GM18873 (cell line): ENCODE measurements at regions not wholly inside any gene's neighbourhood (a gene's known extent, or its start where the extent isn't known, plus 50 kb on each side); places are given as distances from the start of the nearest gene placed in this dataset.

ENCODE experiments used
- ATAC-seq: cut with Tn5 transposase; IDR thresholded peaks from one replicate; pipeline ENCODE4 v1.9.1; 2021; ENCODE audit warnings: mild to moderate bottlenecking, moderate library complexity, moderate number of reproducible peaks; ENCODE audit not compliant: unreplicated experiment, low FRiP score

DNA sequence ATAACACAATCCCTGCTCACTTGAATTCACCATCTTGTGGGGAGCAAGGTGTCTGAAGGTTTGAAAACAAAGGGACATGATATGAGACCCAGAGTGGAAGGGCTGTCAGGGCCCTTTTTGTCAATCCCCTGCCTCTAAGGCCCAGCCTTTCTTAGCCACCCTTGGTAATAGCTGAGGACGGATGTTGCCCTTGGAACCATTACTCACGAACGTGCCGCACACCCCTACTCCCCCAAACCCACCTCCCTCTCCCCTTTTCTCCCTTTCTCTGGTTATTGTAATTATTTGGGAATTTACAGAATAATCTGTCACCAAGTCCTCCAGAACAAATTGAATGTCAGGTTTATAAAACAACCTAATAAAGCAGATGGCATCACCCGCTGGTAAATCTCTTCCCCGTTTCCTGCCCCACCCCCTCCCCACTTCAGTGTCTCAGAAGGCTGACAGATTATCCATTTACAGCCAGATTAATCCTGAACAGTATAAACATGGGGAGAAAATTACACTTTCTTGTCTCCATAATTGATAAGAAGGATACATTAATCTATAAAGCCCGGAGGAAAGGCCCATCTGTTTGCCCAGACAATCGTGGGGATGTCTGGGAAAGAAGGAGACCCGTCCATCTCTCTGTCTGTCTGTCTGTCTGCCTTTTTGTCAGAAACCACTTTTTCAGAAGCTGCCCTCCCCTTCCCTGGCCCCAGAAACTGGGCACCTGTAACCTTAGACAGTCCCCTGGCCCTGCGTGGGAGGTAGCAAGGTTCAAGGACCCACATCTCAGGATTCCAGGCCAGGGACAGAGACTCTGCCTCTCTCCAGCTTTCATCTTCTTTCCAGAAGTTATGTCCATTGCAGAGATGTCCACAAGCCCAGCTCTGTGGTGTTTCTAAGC, 60.6 kb upstream of the CD34 start:
- no peak for ATAC-seq

DNA sequence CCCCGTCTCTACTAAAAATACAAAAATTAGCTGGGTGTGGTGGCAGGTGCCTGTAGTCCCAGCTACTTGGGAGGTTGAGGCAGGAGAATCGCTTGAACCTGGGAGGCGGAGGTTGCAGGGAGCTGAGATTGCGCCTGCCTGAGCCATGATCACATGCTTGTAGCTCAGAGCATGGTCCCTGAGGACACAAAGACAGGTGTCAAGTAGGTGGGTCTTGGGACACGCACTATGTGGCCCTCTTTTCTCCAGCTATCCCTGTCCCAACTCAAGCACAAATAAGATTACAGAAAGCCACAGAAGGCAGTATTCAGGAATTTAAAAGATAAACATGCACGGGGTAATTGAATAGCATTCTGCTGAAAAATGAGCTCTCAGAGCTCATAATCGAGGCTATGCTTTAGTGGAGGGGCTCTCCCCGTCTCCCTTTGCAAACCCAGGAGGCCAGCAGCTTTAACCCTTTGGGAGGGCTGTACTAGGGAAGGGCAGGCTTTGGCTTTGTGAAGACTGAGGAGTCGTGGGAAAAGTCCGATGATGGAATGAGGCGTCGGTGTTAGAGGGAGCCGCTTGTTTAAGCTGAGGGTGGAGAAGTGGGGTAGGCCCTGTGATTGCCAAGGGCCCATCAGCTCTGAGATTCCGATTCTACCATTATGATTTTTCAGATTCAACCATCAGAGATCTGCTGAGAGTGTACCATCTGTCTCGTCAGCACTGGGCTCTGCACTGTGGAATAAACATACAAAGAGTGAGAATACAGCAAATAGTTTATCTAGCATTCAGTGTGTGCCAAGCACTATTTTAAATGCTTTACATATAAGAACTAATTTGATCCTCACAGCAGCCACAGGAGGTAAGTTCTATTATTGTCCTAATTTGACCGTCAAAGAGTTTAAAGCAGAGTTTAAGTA, 59.7 kb upstream of the CD34 start:
- no peak for ATAC-seq

DNA sequence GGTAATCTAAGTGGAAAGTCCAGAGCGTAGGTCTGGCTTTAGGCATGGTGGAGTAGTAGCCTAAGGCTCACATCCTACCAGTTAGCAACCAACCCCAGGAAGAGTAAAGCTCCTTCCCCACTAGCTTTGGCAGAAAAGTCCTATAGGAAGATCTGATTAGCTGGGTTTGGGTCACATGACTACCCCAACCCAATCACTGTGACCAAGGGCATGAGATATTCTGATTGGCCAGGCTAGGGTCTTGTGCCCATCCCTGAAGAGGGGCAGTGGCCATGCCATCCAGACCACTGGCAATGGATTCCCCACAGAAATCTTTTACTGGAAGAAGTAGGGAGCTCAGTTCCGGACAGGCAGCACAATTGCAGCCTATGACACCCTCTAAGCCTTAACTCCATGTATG, 58.6 kb upstream of the CD34 start:
- ATAC-seq, result no peak

DNA sequence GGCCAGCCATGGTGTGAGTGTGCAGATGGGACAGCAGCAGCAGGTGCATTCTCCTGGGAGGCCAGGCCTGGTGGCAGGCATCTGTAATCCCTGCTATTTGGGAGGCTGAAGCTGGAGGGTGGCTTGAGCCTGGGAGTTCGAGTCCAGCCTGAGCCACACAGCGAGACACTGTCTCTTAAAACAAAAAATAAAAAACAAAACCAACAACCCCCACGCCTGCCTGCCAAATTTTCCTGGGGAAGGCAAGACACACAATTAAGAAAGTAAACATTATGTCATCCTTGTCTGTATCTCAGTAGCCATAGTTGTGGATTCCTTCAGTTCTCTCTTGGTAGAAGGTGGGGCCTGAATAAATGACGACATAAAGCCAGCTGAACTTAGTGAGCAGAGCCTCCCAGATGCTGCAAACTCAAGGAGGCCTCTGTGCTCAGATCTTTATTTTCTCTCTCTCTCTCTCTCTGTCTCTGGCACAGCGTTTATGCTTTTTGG, 57.6 kb upstream of the CD34 start:
- ATAC-seq, result no peak

GRCh38 chr1:207967703-207968102, 56.8 kb upstream of the CD34 start:
- ATAC-seq, result no peak

- no peak for ATAC-seq
Observed at GRCh38 chr1:207966521-207966920, 55.6 kb upstream of the CD34 start.

- ATAC-seq, result no peak
Observed at GRCh38 chr1:207965392-207966387, 54.8 kb upstream of the CD34 start.

GRCh38 chr1:207964195-207964966, 53.5 kb upstream of the CD34 start:
- no peak for ATAC-seq

DNA sequence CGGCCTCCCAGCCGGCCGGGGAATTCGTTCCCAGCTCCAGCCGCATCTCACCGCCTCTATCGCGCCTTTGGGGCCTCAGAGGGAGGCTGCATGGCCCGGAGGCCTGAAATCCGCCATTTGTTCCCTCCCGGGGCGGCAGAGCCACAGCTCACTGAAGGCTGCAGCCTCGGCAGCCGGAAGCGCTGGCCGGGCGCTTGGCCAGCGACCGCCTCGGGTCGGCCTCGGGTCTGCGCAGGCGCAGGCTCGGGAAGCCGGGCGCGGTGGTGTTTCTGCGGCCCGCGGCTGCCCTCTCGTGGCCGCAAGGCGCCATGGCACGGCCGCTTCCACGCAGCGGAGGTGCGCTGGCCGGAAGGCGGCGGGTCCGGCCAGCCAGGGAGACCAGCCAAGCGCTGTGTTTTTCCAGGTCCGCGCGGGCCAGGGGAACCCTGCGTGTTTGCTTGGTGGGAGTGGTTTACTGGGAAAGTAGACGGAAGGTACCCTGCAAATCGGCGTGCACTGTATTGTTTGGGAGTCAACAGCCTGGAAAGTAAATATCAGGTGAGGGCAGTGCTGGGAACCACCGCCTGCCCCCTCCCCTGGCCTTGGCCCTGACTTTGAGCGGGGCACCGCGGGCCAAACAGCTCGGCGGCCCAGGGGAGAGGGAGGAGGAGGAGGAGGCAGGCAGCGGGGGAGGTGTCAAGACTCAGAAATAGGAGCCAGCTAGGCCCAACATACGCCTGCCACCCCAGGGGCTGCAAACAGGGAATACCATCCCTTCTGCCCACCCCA, 52.7 kb upstream of the CD34 start:
- ATAC-seq, result peak; percentile 73

- ATAC-seq, result no peak
Observed at GRCh38 chr1:207962716-207963426, 51.9 kb upstream of the CD34 start.
